ENCODE measurements at regions not wholly inside any gene's neighbourhood (a gene's known extent, or its start where the extent isn't known, plus 50 kb on each side); places are given as distances from the start of the nearest gene placed in this dataset.
"Not testable (repeated sequence)": the region's sequence is repeated elsewhere in the genome, so short reads cannot be mapped to it uniquely, and the experiment has no call there.

DNA sequence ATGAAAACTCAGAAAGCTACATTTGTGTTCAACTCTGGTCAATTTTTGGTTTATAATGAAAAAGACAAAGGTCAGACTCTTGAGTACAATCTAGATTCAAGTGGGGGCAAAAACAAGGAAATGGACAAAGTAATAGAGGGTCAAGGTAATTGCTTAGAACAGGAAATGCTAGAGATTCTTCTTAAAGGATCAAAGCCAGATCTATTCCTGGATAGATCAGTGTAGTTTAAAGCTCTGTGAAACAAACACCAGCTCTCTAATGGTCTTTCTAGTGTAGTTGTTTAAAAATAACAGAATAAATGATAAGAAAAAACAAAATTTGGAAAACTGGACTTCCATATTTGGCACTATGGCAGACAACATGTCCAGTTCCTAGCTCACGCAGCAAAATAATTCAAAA is 70.7 kb upstream of the SLC8A3 start:
- H3K9me3 ChIP-seq (ENCODE audit: insufficient read depth, low read length): no peaks in the 10 kb centered on the region
- TF ChIP-seq CTCF (IDR thresholded peaks at IDR 0.05; ENCODE audit: low read depth, low read length) (no peak), EZH2phosphoT487 (IDR thresholded peaks at IDR 0.05; ENCODE audit: low read depth) (no peak)
- no peak overlapping the region for H3K4me3 ChIP-seq (ENCODE audit: low read length)
- no peak overlapping the region for H2AFZ ChIP-seq (ENCODE audit: low read depth, low read length)
- no peak overlapping the region for H3K4me2 ChIP-seq (ENCODE audit: low read length)
- no peaks in the 10 kb centered on the region for H3K36me3 ChIP-seq (replicated peaks; ENCODE audit: low read depth, low read length)
- no peaks in the 10 kb centered on the region for H3K79me2 ChIP-seq (ENCODE audit: low read length)
- no peaks in the 10 kb centered on the region for H4K20me1 ChIP-seq (ENCODE audit: insufficient read depth, low read length)
- no peaks in the 10 kb centered on the region for H3K27me3 ChIP-seq (ENCODE audit: low read depth, low read length)
- no peak overlapping the region for H3K27ac ChIP-seq (ENCODE audit: low read length)
- H3K9ac ChIP-seq (ENCODE audit: low read length): no peak overlapping the region
- no peaks in the 10 kb centered on the region for H3K4me1 ChIP-seq (ENCODE audit: low read length)

- no peaks in the 10 kb centered on the region for H3K36me3 ChIP-seq (replicated peaks; ENCODE audit: low read depth, low read length)
- no peaks in the 10 kb centered on the region for H3K4me1 ChIP-seq (ENCODE audit: low read length)
- no peak overlapping the region for H2AFZ ChIP-seq (ENCODE audit: low read depth, low read length)
- no peaks in the 10 kb centered on the region for H3K9me3 ChIP-seq (ENCODE audit: insufficient read depth, low read length)
- H3K4me3 ChIP-seq (ENCODE audit: low read length): no peak overlapping the region
- no peaks in the 10 kb centered on the region for H3K27me3 ChIP-seq (ENCODE audit: low read depth, low read length)
- TF ChIP-seq CTCF (IDR thresholded peaks at IDR 0.05; ENCODE audit: low read depth, low read length) (peak; percentile 57), EZH2phosphoT487 (IDR thresholded peaks at IDR 0.05; ENCODE audit: low read depth) (no peak)
- H3K27ac ChIP-seq (ENCODE audit: low read length): no peak overlapping the region
- no peaks in the 10 kb centered on the region for H4K20me1 ChIP-seq (ENCODE audit: insufficient read depth, low read length)
- H3K9ac ChIP-seq (ENCODE audit: low read length): no peak overlapping the region
- no peak overlapping the region for H3K4me2 ChIP-seq (ENCODE audit: low read length)
- no peaks in the 10 kb centered on the region for H3K79me2 ChIP-seq (ENCODE audit: low read length)
Measured at GRCh38 chr14:70257526-70257925, 68.8 kb upstream of the SLC8A3 start.

GRCh38 chr14:70256601-70257000 is 67.8 kb upstream of the SLC8A3 start:
- no peak overlapping the region for H3K9ac ChIP-seq (ENCODE audit: low read length)
- no peak overlapping the region for H3K4me2 ChIP-seq (ENCODE audit: low read length)
- TF ChIP-seq CTCF (IDR thresholded peaks at IDR 0.05; ENCODE audit: low read depth, low read length) (no peak), EZH2phosphoT487 (IDR thresholded peaks at IDR 0.05; ENCODE audit: low read depth) (no peak)
- no peaks in the 10 kb centered on the region for H4K20me1 ChIP-seq (ENCODE audit: insufficient read depth, low read length)
- H3K4me1 ChIP-seq (ENCODE audit: low read length): no peaks in the 10 kb centered on the region
- no peaks in the 10 kb centered on the region for H3K36me3 ChIP-seq (replicated peaks; ENCODE audit: low read depth, low read length)
- H2AFZ ChIP-seq (ENCODE audit: low read depth, low read length): no peak overlapping the region
- H3K4me3 ChIP-seq (ENCODE audit: low read length): no peak overlapping the region
- H3K79me2 ChIP-seq (ENCODE audit: low read length): no peaks in the 10 kb centered on the region
- no peak overlapping the region for H3K27ac ChIP-seq (ENCODE audit: low read length)
- H3K9me3 ChIP-seq (ENCODE audit: insufficient read depth, low read length): no peaks in the 10 kb centered on the region
- no peaks in the 10 kb centered on the region for H3K27me3 ChIP-seq (ENCODE audit: low read depth, low read length)

DNA sequence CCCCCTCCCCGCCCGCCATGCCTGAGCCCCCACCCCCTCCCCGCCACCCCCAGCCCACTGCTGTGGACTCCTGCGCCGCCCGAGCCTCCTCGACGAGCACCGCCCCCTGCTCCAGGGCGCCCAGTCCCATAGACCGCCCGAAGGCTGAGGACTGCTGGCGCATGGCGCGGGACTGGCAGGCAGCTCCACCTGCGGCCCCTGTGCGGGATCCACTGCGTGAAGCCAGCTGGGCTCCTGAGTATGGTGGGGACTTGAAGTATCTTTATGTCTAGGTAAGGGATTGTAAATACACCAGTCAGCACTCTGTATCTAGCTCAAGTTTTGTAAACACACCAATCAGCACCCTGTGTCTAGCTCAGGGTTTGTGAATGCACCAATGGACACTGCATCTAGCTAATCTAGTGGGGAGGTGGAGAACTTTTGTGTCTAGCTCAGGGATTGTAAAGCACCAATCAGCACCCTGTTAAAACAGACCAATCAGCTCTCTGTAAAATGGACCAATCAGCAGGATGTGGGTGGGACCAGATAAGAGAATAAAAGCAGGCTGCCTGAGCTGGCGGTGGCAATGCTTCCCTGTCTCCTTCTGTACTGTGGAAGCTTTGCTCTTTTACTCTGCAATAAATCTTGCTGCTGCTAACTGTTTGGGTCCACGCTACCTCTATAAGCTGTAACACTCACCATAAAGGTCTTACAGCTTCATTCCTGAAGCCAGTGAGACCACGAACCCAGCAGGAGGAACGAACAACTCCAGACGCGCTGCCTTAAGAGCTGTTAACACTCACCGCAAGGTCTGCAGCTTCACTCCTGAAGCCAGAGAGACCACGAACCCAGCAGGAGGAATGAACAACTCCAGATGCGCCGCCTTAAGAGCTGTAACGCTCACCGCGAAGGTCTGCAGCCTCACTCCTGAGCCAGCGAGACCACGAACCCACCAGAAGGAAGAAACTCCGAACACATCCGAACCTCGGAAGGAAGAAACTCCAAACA is 66.6 kb upstream of the SLC8A3 start:
- not testable (repeated sequence) for H3K79me2 ChIP-seq (ENCODE audit: low read length); H4K20me1 ChIP-seq (ENCODE audit: insufficient read depth, low read length); H3K4me1 ChIP-seq (ENCODE audit: low read length); H3K27ac ChIP-seq (ENCODE audit: low read length); H3K27me3 ChIP-seq (ENCODE audit: low read depth, low read length); H3K36me3 ChIP-seq (replicated peaks; ENCODE audit: low read depth, low read length); H3K9me3 ChIP-seq (ENCODE audit: insufficient read depth, low read length)
- H3K9ac ChIP-seq (ENCODE audit: low read length): peak overlapping the region; percentile 62
- H3K4me2 ChIP-seq (ENCODE audit: low read length): peak overlapping the region; percentile 77
- H2AFZ ChIP-seq (ENCODE audit: low read depth, low read length): peak overlapping the region; percentile 84
- peak overlapping the region; percentile 84 for H3K4me3 ChIP-seq (ENCODE audit: low read length)
